SK-N-SH treated with all-trans-retinoic acid at 6 μM for 48 hours (cell line): ENCODE measurements at regions not wholly inside any gene's neighbourhood (a gene's known extent, or its start where the extent isn't known, plus 50 kb on each side); places are given as distances from the start of the nearest gene placed in this dataset.

Experiments used
- ATAC-seq: fragments of 200-7000 bp; cut with Tn5 transposase; 3 replicates; pipeline ENCODE4 v1.9.1; 2020; ENCODE audit warnings: mild to moderate bottlenecking, moderate library complexity
- ARNTL ChIP-seq: fragments of 450-650 bp; formaldehyde crosslinking; IDR thresholded peaks from 2 replicates; pipeline ENCODE4 v1.5.0; 2020; ENCODE audit warnings: low read depth, mild to moderate bottlenecking, moderate library complexity, borderline replicate concordance
- BACH2 ChIP-seq: fragments of 250-450 bp; sonication (Bioruptor Pico); IDR thresholded peaks from 2 replicates; pipeline ENCODE4 v1.9.0; 2021; ENCODE audit warnings: mild to moderate bottlenecking, borderline replicate concordance
- CREB5 ChIP-seq: fragments of 250-450 bp; sonication (Bioruptor Pico); IDR thresholded peaks from 2 replicates; pipeline ENCODE4 v1.5.1; 2020; ENCODE audit warnings: low read depth, mild to moderate bottlenecking, moderate library complexity
- ESRRG ChIP-seq: fragments of 250-450 bp; sonication (Bioruptor Pico); IDR thresholded peaks from 2 replicates; pipeline ENCODE4 v1.6.1; 2021; ENCODE audit warnings: mild to moderate bottlenecking
- GLIS3 ChIP-seq: fragments of 250-450 bp; sonication (Bioruptor Pico); IDR thresholded peaks from 2 replicates; pipeline ENCODE4 v1.5.0; 2020; ENCODE audit warnings: mild to moderate bottlenecking, moderate library complexity
- ISL1 ChIP-seq: fragments of 250-450 bp; sonication (Bioruptor Pico); IDR thresholded peaks from 2 replicates; pipeline ENCODE4 v2.1.2; 2022; ENCODE audit warnings: mild to moderate bottlenecking, moderate library complexity
- OSR1 ChIP-seq: fragments of 250-450 bp; sonication (Bioruptor Pico); IDR thresholded peaks from 2 replicates; pipeline ENCODE4 v1.8.0; 2022; ENCODE audit warnings: moderate library complexity, mild to moderate bottlenecking, inconsistent platforms
- PATZ1 ChIP-seq: fragments of 250-450 bp; sonication (Bioruptor Pico); IDR thresholded peaks from 2 replicates; pipeline ENCODE4 v1.8.0; 2020; ENCODE audit warnings: mild to moderate bottlenecking, moderate library complexity, borderline replicate concordance
- POU6F1 ChIP-seq: fragments of 250-450 bp; sonication (Bioruptor Pico); IDR thresholded peaks from 2 replicates; pipeline ENCODE4 v1.8.0; 2021; ENCODE audit warnings: low read depth, mild to moderate bottlenecking, moderate library complexity, borderline replicate concordance
- PPARA ChIP-seq: fragments of 250-450 bp; sonication (Bioruptor Pico); IDR thresholded peaks from 2 replicates; pipeline ENCODE4 v1.5.0; 2020; ENCODE audit warnings: mild to moderate bottlenecking, borderline replicate concordance
- RARB ChIP-seq: fragments of 250-450 bp; sonication (Bioruptor Pico); IDR thresholded peaks from 2 replicates; pipeline ENCODE4 v1.8.0; 2021; ENCODE audit warnings: mild to moderate bottlenecking, moderate library complexity
- TCF4 ChIP-seq: fragments of 250-450 bp; sonication (Bioruptor Pico); IDR thresholded peaks from 2 replicates; pipeline ENCODE4 v1.8.0; 2021; ENCODE audit warnings: mild to moderate bottlenecking, moderate library complexity, borderline replicate concordance
- TOX ChIP-seq: fragments of 250-450 bp; sonication (Bioruptor Pico); IDR thresholded peaks from 2 replicates; pipeline ENCODE4 v1.8.0; 2021; ENCODE audit warnings: mild to moderate bottlenecking, moderate library complexity, borderline replicate concordance
- ZC3H10 ChIP-seq: fragments of 250-450 bp; sonication (Bioruptor Pico); IDR thresholded peaks from 2 replicates; pipeline ENCODE4 v1.5.1; 2021; ENCODE audit warnings: mild to moderate bottlenecking, moderate library complexity
- ZFP30 ChIP-seq: fragments of 450-650 bp; formaldehyde crosslinking; IDR thresholded peaks from 2 replicates; pipeline ENCODE4 v1.5.0; 2022; ENCODE audit warnings: mild to moderate bottlenecking, moderate library complexity
- ZNF565 ChIP-seq: fragments of 450-650 bp; formaldehyde crosslinking; conservative IDR thresholded peaks from 2 replicates; pipeline ENCODE4 v1.5.0; 2020; ENCODE audit warnings: low read depth, mild to moderate bottlenecking, moderate library complexity
- ZNF70 ChIP-seq: fragments of 450-650 bp; formaldehyde crosslinking; IDR thresholded peaks from 2 replicates; pipeline ENCODE4 v1.5.0; 2020; ENCODE audit warnings: mild to moderate bottlenecking, moderate library complexity

GRCh38 chr1:82160903-82161302 lies 360.2 kb downstream of the ADGRL2 start:
- TF ChIP-seq ZNF70 (no peak), POU6F1 (CRISPR knock-in tag) (no peak), ARNTL (CRISPR knock-in tag) (no peak), ZFP30 (no peak), TCF4 (CRISPR knock-in tag) (no peak), ESRRG (CRISPR knock-in tag) (no peak), PATZ1 (CRISPR knock-in tag) (no peak), OSR1 (CRISPR knock-in tag) (no peak), TOX (CRISPR knock-in tag) (no peak), ISL1 (CRISPR knock-in tag) (no peak), GLIS3 (CRISPR knock-in tag) (no peak), ZC3H10 (CRISPR knock-in tag) (no peak), BACH2 (no peak), CREB5 (CRISPR knock-in tag) (no peak)
- no peak for ATAC-seq

- no peak for ATAC-seq
- TF ChIP-seq CREB5 (CRISPR knock-in tag) = no peak
- TF ChIP-seq BACH2 = no peak
- no peak for TF ChIP-seq PATZ1 (CRISPR knock-in tag)
- TF ChIP-seq ZFP30 = no peak
- TF ChIP-seq ARNTL (CRISPR knock-in tag) = no peak
- no peak for TF ChIP-seq ZC3H10 (CRISPR knock-in tag)
- TF ChIP-seq GLIS3 (CRISPR knock-in tag) = no peak
- TF ChIP-seq PPARA = no peak
- TF ChIP-seq ZNF565 (CRISPR knock-in tag) = no peak
- no peak for TF ChIP-seq RARB (CRISPR knock-in tag)
- no peak for TF ChIP-seq ZNF70
- TF ChIP-seq, all 23 proteins: peak for 0
Measured at GRCh38 chr1:82160036-82160435, 359.3 kb downstream of the ADGRL2 start.

- ATAC-seq = no peak
- TF ChIP-seq POU6F1 (CRISPR knock-in tag) = no peak
- TF ChIP-seq PPARA = no peak
- TF ChIP-seq ZFP30 = no peak
- TF ChIP-seq ZNF565 (CRISPR knock-in tag) = no peak
- no peak for TF ChIP-seq ESRRG (CRISPR knock-in tag)
Measured at GRCh38 chr1:82158981-82159380, 358.2 kb downstream of the ADGRL2 start.
